LNCaP clone FGC (cell line): ENCODE measurements at regions not wholly inside any gene's neighbourhood (a gene's known extent, or its start where the extent isn't known, plus 50 kb on each side); places are given as distances from the start of the nearest gene placed in this dataset.

Source experiments
- DNase-seq: peaks from one replicate; pipeline ENCODE4 v3.0.0-alpha.2; 2011; ENCODE audit warnings: low read depth
- H3K4me3 ChIP-seq: 2 replicates; pipeline ENCODE4 v1.5.1; 2011; ENCODE audit warnings: mild to moderate bottlenecking, low read depth, low read length, control low read depth
- TF ChIP-seq, protein P1 (sequence below): IDR thresholded peaks from 2 replicates; pipeline ENCODE4 v1.5.1; 2012; ENCODE audit warnings: mild to moderate bottlenecking; ENCODE audit not compliant: control insufficient read depth, insufficient read depth; ENCODE audit errors: extremely low read depth

DNA sequence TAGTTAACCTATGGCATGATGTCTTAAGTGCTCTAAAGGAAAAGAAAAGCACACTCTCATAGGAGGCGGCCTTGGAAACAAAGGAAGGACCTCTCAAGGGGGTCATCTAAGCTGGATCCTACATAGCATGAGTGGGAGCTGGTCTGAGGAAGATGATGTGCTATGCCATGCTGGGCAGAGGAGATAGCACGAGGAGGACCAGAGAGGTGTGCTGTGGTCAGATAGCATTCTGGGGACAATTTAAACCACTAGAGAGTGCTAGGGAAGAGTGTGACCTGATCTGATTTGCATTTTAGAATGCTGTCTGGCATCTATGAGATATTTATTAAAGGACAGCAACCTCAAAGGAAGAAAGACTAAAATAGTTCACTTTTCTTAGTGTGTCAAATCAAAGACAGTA is 910.1 kb upstream of the CELF4 start:
- TF ChIP-seq, protein P1, sequence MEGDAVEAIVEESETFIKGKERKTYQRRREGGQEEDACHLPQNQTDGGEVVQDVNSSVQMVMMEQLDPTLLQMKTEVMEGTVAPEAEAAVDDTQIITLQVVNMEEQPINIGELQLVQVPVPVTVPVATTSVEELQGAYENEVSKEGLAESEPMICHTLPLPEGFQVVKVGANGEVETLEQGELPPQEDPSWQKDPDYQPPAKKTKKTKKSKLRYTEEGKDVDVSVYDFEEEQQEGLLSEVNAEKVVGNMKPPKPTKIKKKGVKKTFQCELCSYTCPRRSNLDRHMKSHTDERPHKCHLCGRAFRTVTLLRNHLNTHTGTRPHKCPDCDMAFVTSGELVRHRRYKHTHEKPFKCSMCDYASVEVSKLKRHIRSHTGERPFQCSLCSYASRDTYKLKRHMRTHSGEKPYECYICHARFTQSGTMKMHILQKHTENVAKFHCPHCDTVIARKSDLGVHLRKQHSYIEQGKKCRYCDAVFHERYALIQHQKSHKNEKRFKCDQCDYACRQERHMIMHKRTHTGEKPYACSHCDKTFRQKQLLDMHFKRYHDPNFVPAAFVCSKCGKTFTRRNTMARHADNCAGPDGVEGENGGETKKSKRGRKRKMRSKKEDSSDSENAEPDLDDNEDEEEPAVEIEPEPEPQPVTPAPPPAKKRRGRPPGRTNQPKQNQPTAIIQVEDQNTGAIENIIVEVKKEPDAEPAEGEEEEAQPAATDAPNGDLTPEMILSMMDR = no peak
- no peak overlapping the region for H3K4me3 ChIP-seq
- no peak for DNase-seq

- TF ChIP-seq, protein P1 = no peak
- no peak for DNase-seq
- H3K4me3 ChIP-seq = no peak overlapping the region
These were observed 907.9 kb upstream of the CELF4 start for GRCh38 chr18:38473535-38473934.

DNA sequence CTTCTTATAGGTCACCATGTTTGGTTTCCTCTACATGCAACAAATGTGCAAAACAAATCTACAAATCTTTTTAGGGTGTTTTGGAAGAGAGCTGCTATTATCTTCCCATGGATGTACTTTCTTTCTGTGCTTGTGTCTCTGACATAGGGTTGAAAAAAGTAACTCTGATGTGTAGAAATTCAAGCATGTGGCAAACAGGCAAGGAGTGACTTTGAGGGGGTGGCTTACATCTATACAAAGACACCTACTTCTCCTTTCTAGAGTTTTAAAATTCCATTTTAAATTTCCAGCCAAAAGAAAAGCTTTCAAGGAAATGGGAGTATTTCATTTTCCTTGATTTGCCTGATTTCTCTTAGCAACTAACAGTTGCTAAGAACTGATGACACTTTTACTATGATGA is 904.8 kb upstream of the CELF4 start:
- TF ChIP-seq, protein P1 = no peak
- no peak for DNase-seq
- H3K4me3 ChIP-seq = no peak overlapping the region

GRCh38 chr18:38466426-38466825 is 900.8 kb upstream of the CELF4 start:
- TF ChIP-seq, protein P1 = no peak
- DNase-seq = no peak
- no peak overlapping the region for H3K4me3 ChIP-seq

- TF ChIP-seq, protein P1 = no peak
- H3K4me3 ChIP-seq = no peak overlapping the region
- no peak for DNase-seq
These were observed 898.4 kb upstream of the CELF4 start for GRCh38 chr18:38464024-38464423.

- no peak for DNase-seq
- no peak overlapping the region for H3K4me3 ChIP-seq
- TF ChIP-seq, protein P1 = no peak
These were observed 895.1 kb upstream of the CELF4 start for GRCh38 chr18:38460657-38461056.

GRCh38 chr18:38459131-38459994 is 893.8 kb upstream of the CELF4 start:
- TF ChIP-seq, protein P1 = no peak
- DNase-seq = no peak
- H3K4me3 ChIP-seq = no peak overlapping the region
